Activated CD4-positive, alpha-beta memory T cell treated with anti-CD3 and anti-CD28 coated beads, Interleukin-2, amount 10 ng/mL, durations not matched to agents 7 days and 5 days (primary cell): ENCODE measurements at regions not wholly inside any gene's neighbourhood (a gene's known extent, or its start where the extent isn't known, plus 50 kb on each side); places are given as distances from the start of the nearest gene placed in this dataset.

Experiments
- CTCF ChIA-PET: fragments of 350-600 bp; sonication (Branson Sonifier 250); formaldehyde crosslinking; loops from one replicate; lab custom pipeline; 2021; ENCODE audit warnings: antibody characterized with exemption, inconsistent platforms; lab: Charles Lee
- POLR2A ChIA-PET: fragments of 350-600 bp; sonication (Branson Sonifier 250); formaldehyde crosslinking; loops from one replicate; lab custom pipeline; 2021; ENCODE audit warnings: antibody characterized with exemption; lab: Charles Lee
- DNase-seq: peaks from one replicate; pipeline ENCODE4 v3.0.0-alpha.2; 2020
- H3K27ac Mint-ChIP-seq: one replicate; pipeline ENCODE4 v1.8.0; 2021; ENCODE audit warnings: mild to moderate bottlenecking, mixed read lengths
- H3K27me3 Mint-ChIP-seq: one replicate; pipeline ENCODE4 v1.8.0; 2021; ENCODE audit warnings: mixed read lengths
- H3K36me3 Mint-ChIP-seq: one replicate; pipeline ENCODE4 v1.8.0; 2021; ENCODE audit warnings: low read depth, mixed read lengths
- H3K4me1 Mint-ChIP-seq: one replicate; pipeline ENCODE4 v1.8.0; 2021; ENCODE audit warnings: mixed read lengths
- H3K4me3 Mint-ChIP-seq: one replicate; pipeline ENCODE4 v1.8.0; 2021; ENCODE audit warnings: mild to moderate bottlenecking, mixed read lengths
- H3K9me3 Mint-ChIP-seq: one replicate; pipeline ENCODE4 v1.8.0; 2021; ENCODE audit warnings: mixed read lengths

DNA sequence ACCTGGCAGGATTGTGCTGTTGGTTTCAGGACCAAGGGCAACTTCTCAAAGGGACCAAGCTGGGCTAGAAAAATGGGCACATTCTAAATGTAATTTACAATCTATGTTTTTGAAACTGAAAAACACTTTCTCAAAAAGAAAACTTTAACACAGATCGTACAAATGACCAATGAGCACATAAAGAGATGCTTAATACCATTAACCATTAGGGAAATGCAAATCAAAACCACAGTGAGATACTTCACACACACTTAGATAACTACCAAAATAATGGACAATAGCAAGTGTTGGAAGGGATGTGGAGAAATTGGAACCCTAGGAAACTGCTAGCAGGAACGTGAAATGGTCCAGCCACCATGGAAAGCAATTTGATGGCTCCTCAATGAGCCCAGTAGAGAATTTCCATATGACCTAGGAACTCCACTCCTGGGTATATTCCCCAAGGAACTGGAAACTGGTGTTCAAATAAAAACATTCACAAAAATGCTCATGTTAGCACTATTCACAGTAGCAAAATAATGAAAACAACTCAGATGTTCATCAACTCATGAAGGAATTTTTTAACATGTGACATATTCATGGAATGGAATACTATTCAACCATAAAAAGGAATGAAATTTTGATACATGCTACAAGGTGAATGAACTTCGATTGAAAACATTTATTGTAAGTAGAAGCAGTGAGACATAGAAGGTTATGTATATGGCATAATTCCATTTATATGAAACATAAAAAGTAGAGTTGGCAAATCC, 288.3 kb upstream of the NR2F2 start:
- Mint-ChIP-seq H3K27me3 (peaks cover 18% of the 10 kb centered on the region), H3K9me3 (no peaks in the 10 kb centered on the region), H3K4me3 (no peak overlapping the region), H3K4me1 (peaks cover 5% of the 10 kb centered on the region), H3K27ac (no peak overlapping the region), H3K36me3 (no peaks in the 10 kb centered on the region)
- ChIA-PET POLR2A (no interaction called here), CTCF (no interaction called here)
- DNase-seq: no peak

DNA sequence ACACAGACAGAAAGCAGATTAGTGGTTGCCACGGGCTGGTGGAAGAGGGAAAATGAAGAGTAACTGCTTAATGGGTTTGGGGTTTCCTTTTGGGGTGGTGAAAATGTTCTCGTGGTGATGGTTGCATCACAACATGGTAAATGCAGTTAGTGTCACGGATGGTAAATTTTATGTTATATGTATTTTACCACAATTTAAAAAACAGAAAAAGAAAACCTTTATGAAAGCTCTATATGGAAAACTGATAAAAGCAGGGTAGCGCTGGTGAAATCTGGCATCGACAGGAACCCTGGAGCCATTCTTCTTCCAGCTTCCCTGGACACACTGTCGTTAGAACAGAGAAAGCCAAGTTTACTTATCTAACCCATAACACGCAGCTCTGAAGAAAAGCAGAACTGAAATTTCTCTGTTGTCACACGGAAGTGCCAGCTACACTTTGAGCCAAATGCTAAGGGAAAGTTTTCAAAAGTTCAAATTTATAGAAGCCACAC, 287.7 kb upstream of the NR2F2 start:
- CTCF ChIA-PET: no interaction called here
- H3K27me3 Mint-ChIP-seq: peaks cover 16% of the 10 kb centered on the region
- no peak overlapping the region for H3K27ac Mint-ChIP-seq
- POLR2A ChIA-PET: no interaction called here
- no peak for DNase-seq
- no peaks in the 10 kb centered on the region for H3K36me3 Mint-ChIP-seq
- no peaks in the 10 kb centered on the region for H3K4me1 Mint-ChIP-seq
- H3K9me3 Mint-ChIP-seq: no peaks in the 10 kb centered on the region
- H3K4me3 Mint-ChIP-seq: no peak overlapping the region

GRCh38 chr15:96043591-96044171, 286.8 kb upstream of the NR2F2 start:
- no peak for DNase-seq
- Mint-ChIP-seq H3K4me3 (no peak overlapping the region), H3K27me3 (peaks cover 12% of the 10 kb centered on the region), H3K4me1 (no peaks in the 10 kb centered on the region), H3K27ac (no peak overlapping the region), H3K9me3 (no peaks in the 10 kb centered on the region), H3K36me3 (no peaks in the 10 kb centered on the region)
- ChIA-PET CTCF (no interaction called here), POLR2A (no interaction called here)

- CTCF ChIA-PET: no interaction called here
- Mint-ChIP-seq H3K36me3 (no peaks in the 10 kb centered on the region), H3K27me3 (peaks cover 4% of the 10 kb centered on the region), H3K4me1 (no peaks in the 10 kb centered on the region), H3K9me3 (no peaks in the 10 kb centered on the region), H3K27ac (no peak overlapping the region), H3K4me3 (no peak overlapping the region)
- POLR2A ChIA-PET: no interaction called here
- DNase-seq: no peak
Observed at GRCh38 chr15:96046620-96047240, 283.8 kb upstream of the NR2F2 start.

DNA sequence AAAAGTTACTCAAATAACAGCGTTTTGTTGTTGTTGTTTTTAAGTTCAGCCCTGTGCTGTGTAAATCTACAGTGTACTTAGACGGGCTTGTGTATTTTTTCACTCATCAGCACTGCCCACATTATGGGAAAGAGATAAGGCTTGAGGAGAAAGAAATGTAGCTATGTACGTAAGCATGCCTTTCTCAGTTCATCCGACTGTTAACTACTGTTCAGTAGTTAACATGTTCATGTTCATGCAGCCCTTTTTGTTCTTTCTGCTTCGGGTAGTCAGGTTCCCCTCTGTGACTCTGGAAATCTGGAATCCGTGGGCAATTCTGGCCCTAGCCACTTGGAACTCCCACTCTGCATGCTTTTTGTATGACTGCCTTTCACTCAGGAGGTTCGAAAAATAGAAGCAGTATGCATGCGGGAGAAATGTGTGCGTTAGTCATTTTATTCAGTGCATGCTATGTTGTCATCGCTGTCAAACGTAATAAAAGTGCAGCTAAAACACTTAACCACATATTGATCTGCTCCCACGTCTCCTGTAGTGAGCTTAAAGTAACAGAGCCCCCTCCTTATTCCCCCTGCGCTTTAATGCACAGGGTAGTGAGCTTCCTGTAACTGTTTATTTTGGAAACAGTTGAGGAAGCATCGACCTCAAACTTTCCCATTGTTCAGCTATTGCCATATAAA, 283.1 kb upstream of the NR2F2 start:
- Mint-ChIP-seq H3K4me1 (no peaks in the 10 kb centered on the region), H3K36me3 (no peaks in the 10 kb centered on the region), H3K9me3 (no peaks in the 10 kb centered on the region), H3K27ac (no peak overlapping the region), H3K4me3 (no peak overlapping the region), H3K27me3 (peaks cover 2% of the 10 kb centered on the region)
- no peak for DNase-seq
- POLR2A ChIA-PET: no interaction called here
- CTCF ChIA-PET: no interaction called here

- H3K4me3 Mint-ChIP-seq: no peak overlapping the region
- H3K9me3 Mint-ChIP-seq: no peaks in the 10 kb centered on the region
- CTCF ChIA-PET: no interaction called here
- peaks cover 9% of the 10 kb centered on the region for H3K27me3 Mint-ChIP-seq
- no peak overlapping the region for H3K27ac Mint-ChIP-seq
- POLR2A ChIA-PET: no interaction called here
- no peaks in the 10 kb centered on the region for H3K4me1 Mint-ChIP-seq
- H3K36me3 Mint-ChIP-seq: no peaks in the 10 kb centered on the region
- no peak for DNase-seq
Observed at GRCh38 chr15:96049323-96049722, 281.2 kb upstream of the NR2F2 start.

- Mint-ChIP-seq H3K9me3 (peaks cover under 1% of the 10 kb centered on the region), H3K4me3 (no peak overlapping the region), H3K27ac (no peak overlapping the region), H3K4me1 (no peaks in the 10 kb centered on the region), H3K27me3 (peaks cover 10% of the 10 kb centered on the region), H3K36me3 (no peaks in the 10 kb centered on the region)
- POLR2A ChIA-PET: no interaction called here
- DNase-seq: no peak
- CTCF ChIA-PET: no interaction called here
Observed at GRCh38 chr15:96049766-96050165, 280.7 kb upstream of the NR2F2 start.

DNA sequence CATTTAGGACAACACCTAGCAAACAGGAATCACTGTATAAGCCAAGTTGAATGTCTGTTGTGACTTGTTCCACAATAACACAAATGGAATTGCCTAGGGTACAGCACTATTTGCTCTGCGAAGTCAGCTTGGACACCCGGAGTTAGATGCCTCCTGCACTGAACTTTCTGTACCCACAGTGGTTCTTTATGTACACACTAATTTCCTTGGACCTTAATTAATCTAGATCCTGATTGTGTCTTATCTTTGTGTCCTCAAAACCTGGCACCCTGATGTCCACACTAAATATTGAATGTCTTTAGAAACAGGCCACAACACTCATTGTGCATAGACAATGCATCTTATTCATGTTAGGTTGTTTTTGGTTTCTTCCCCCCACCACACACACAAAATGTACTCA, 278.9 kb upstream of the NR2F2 start:
- Mint-ChIP-seq H3K4me3 (no peak overlapping the region), H3K27me3 (peaks cover 12% of the 10 kb centered on the region), H3K9me3 (peaks cover 2% of the 10 kb centered on the region), H3K27ac (no peak overlapping the region), H3K36me3 (no peaks in the 10 kb centered on the region), H3K4me1 (no peaks in the 10 kb centered on the region)
- DNase-seq: no peak
- POLR2A ChIA-PET: no interaction called here
- CTCF ChIA-PET: no interaction called here

- Mint-ChIP-seq H3K27me3 (peaks cover 12% of the 10 kb centered on the region), H3K27ac (no peak overlapping the region), H3K4me1 (no peaks in the 10 kb centered on the region), H3K9me3 (peaks cover 2% of the 10 kb centered on the region), H3K36me3 (no peaks in the 10 kb centered on the region), H3K4me3 (no peak overlapping the region)
- DNase-seq: no peak
- CTCF ChIA-PET: no interaction called here
- POLR2A ChIA-PET: no interaction called here
Observed at GRCh38 chr15:96052154-96052553, 278.3 kb upstream of the NR2F2 start.

DNA sequence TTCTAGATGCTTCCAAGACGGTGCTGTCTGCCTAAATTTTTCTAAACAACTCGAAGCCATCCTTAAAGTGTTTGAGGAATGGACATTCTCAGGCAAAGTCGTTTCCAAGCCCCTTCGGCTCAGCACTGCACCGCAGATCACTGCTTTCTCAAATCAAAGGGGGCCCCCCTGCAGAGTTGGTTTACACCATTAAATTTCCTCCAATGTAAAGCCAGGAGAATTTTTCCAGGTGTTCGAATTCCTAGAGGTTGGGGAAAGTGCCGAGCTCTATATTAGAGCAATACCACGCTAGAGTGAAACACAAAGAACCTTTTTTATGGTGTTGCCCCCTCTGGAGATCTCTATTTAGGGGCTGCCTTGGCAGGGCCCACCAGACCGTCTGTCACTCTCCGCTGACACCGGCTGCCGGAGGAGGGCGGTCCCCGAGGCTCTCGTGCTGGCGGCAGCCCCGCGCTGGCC, 277.9 kb upstream of the NR2F2 start:
- Mint-ChIP-seq H3K4me3 (no peak overlapping the region), H3K36me3 (no peaks in the 10 kb centered on the region), H3K4me1 (no peaks in the 10 kb centered on the region), H3K27me3 (peaks cover 12% of the 10 kb centered on the region), H3K9me3 (peaks cover 2% of the 10 kb centered on the region), H3K27ac (no peak overlapping the region)
- CTCF ChIA-PET: no interaction called here
- DNase-seq: no peak
- POLR2A ChIA-PET: no interaction called here

DNA sequence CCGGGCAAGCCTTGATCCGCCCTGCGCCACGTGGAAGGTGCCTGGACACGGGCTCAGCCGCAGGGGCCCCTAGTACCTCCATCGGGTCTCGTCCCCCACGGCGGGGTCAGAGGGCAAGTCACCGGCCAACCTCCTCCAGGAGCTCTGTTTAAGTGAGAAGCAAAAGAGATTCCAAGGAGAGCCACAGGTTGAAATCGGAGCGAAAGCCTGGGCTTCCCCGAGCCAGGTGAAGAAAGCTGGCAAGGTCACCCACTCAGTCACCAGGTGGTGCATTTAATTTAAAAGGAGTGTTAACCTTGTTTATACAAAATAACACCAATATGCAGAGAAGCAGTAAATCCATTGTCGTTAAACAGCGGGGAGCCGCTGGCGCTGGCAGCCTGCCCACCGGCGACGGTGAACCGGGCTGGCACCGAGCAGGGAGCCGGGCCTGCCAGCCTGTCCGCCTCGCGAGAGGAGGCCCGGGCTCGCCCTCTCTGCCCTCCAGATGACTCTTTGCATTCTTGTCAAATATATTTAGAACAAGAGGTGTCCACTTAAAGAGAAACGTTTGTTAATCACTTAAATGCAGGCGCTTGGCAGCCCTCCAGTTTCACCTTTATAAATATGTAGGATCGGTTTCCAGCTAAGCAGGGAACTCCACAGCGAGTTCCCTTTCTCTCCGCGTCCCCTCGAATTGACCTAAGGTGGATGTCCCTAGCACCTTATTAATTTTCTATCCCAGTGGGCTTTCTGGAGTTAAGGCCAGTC, 277.3 kb upstream of the NR2F2 start:
- H3K27ac Mint-ChIP-seq: no peak overlapping the region
- POLR2A ChIA-PET: no interaction called here
- no peak overlapping the region for H3K4me3 Mint-ChIP-seq
- no peak for DNase-seq
- peaks cover 1% of the 10 kb centered on the region for H3K4me1 Mint-ChIP-seq
- H3K27me3 Mint-ChIP-seq: peaks cover 12% of the 10 kb centered on the region
- peaks cover 3% of the 10 kb centered on the region for H3K9me3 Mint-ChIP-seq
- no peaks in the 10 kb centered on the region for H3K36me3 Mint-ChIP-seq
- CTCF ChIA-PET: no interaction called here

- Mint-ChIP-seq H3K4me1 (peaks cover 4% of the 10 kb centered on the region), H3K36me3 (no peaks in the 10 kb centered on the region), H3K27ac (no peak overlapping the region), H3K4me3 (no peak overlapping the region), H3K27me3 (peaks cover 12% of the 10 kb centered on the region), H3K9me3 (peaks cover 6% of the 10 kb centered on the region)
- ChIA-PET POLR2A (no interaction called here), CTCF (no interaction called here)
- no peak for DNase-seq
Observed at GRCh38 chr15:96053781-96054428, 276.6 kb upstream of the NR2F2 start.
